Endothelial cell of umbilical vein (primary cell): ENCODE measurements at regions not wholly inside any gene's neighbourhood (a gene's known extent, or its start where the extent isn't known, plus 50 kb on each side); places are given as distances from the start of the nearest gene placed in this dataset.
"Not testable (repeated sequence)": the region's sequence is repeated elsewhere in the genome, so short reads cannot be mapped to it uniquely, and the experiment has no call there.

Source experiments
- BruUV-seq: library from RNA; stranded (reverse); fragments of 400-500 nt; replicated peaks from 2 replicates; lab custom pipeline; 2021; lab: Mats Ljungman, UMichigan
- CTCF ChIA-PET: fragments of 300-600, 350-600 bp; sonication (Branson Sonifier 250); formaldehyde crosslinking; loops from one replicate; lab custom pipeline; 2021; ENCODE audit warnings: antibody characterized with exemption, inconsistent platforms; lab: Charles Lee
- POLR2A ChIA-PET: fragments of 300-600, 350-600 bp; sonication (Branson Sonifier 250); formaldehyde crosslinking; loops from one replicate; lab custom pipeline; 2021; ENCODE audit warnings: antibody characterized with exemption, inconsistent platforms; lab: Charles Lee
- DNase-seq: peaks from one replicate; pipeline ENCODE4 v3.0.0-alpha.2; 2011; ENCODE audit warnings: low read depth, low spot score
- FAIRE-seq: peaks from 2 replicates; lab custom pipeline; 2011; peaks lifted over from hg19 to GRCh38; lab: Jason Lieb, UNC
- H2AFZ ChIP-seq: 2 replicates; pipeline ENCODE4 v1.6.0; 2012; ENCODE audit warnings: low read depth, low read length, control low read depth, inconsistent platforms
- H3K27ac ChIP-seq: 2 replicates; pipeline ENCODE4 v1.5.1; 2011; ENCODE audit warnings: low read depth, mild to moderate bottlenecking, control low read depth, low read length, moderate library complexity; ENCODE audit not compliant: insufficient read depth
- H3K27me3 ChIP-seq, 2 experiments: 2 replicates each; pipeline versions ENCODE4 v1.6.0 to v1.6.1; 2011; ENCODE audit warnings: low read length in 2 of 2, mixed read lengths in 1 of 2; ENCODE audit not compliant: control insufficient read depth in 2 of 2, insufficient read depth in 2 of 2
- H3K36me3 ChIP-seq, 2 experiments: 2 replicates in 1 of 2; 3 replicates in 1 of 2; pipeline ENCODE4 v1.5.1; 2011; ENCODE audit warnings: low read length in 2 of 2, mild to moderate bottlenecking in 1 of 2, moderate library complexity in 1 of 2; ENCODE audit not compliant: control insufficient read depth in 2 of 2, insufficient read depth in 2 of 2; ENCODE audit errors: extremely low read depth in 1 of 2
- H3K4me1 ChIP-seq: 3 replicates; pipeline ENCODE4 v1.5.1; 2011; ENCODE audit warnings: mild to moderate bottlenecking, low read length; ENCODE audit not compliant: control insufficient read depth, insufficient read depth; ENCODE audit errors: extremely low read depth
- H3K4me2 ChIP-seq: 2 replicates; pipeline ENCODE4 v1.6.1; 2011; ENCODE audit warnings: low read length, control low read depth, mixed read lengths; ENCODE audit not compliant: insufficient read depth
- H3K4me3 ChIP-seq, 3 experiments: fragments of 200-600 bp in 1 of 3; sonication (generic), shearing (Covaris generic) in 1 of 3; replicated peaks in 1 of 3; 2 replicates each; pipeline ENCODE4 v1.5.1; 2011 to 2016; ENCODE audit warnings: control low read depth in 3 of 3, low read length in 3 of 3, mild to moderate bottlenecking in 2 of 3, inconsistent platforms in 1 of 3, low read depth in 1 of 3, moderate library complexity in 1 of 3; ENCODE audit not compliant: insufficient read depth in 1 of 3
- H3K79me2 ChIP-seq: 2 replicates; pipeline ENCODE4 v1.6.0; 2012; ENCODE audit warnings: low read length, inconsistent platforms; ENCODE audit not compliant: control insufficient read depth, insufficient read depth
- H3K9ac ChIP-seq: replicated peaks from 2 replicates; pipeline ENCODE3; 2011; ENCODE audit warnings: low read length, control low read depth; ENCODE audit not compliant: insufficient read depth; ENCODE audit errors: extremely low read depth
- H3K9me1 ChIP-seq: replicated peaks from 3 replicates; pipeline ENCODE4 v1.6.0; 2011; ENCODE audit warnings: mild to moderate bottlenecking, low read length; ENCODE audit not compliant: control insufficient read depth, insufficient read depth; ENCODE audit errors: extremely low read depth
- H3K9me3 ChIP-seq: replicated peaks from 2 replicates; pipeline ENCODE4 v1.5.1; 2012; ENCODE audit warnings: low read length, inconsistent platforms; ENCODE audit not compliant: control insufficient read depth, insufficient read depth
- H4K20me1 ChIP-seq: replicated peaks from 2 replicates; pipeline ENCODE3; 2011; ENCODE audit warnings: mild to moderate bottlenecking, low read length; ENCODE audit not compliant: control insufficient read depth, insufficient read depth; ENCODE audit errors: extremely low read depth
- CTCF ChIP-seq, 2 donors: IDR thresholded peaks; 1 replicate in 1 of 2; 2 replicates in 1 of 2; pipeline ENCODE4 v1.5.1; 2011; ENCODE audit warnings: low read length in 2 of 2, mild to moderate bottlenecking in 2 of 2, moderate library complexity in 2 of 2, control low read depth in 1 of 2, inconsistent platforms in 1 of 2, low read depth in 1 of 2; ENCODE audit not compliant: insufficient read depth in 1 of 2; ENCODE audit errors: extremely low read depth in 1 of 2
- EZH2 ChIP-seq: IDR thresholded peaks from 2 replicates; pipeline ENCODE4 v1.6.1; 2012; ENCODE audit warnings: borderline replicate concordance, low read depth, mild to moderate bottlenecking, moderate library complexity, low read length, inconsistent platforms; ENCODE audit not compliant: severe bottlenecking
- FOS ChIP-seq: IDR thresholded peaks from 2 replicates; pipeline ENCODE4 v1.6.1; 2011; ENCODE audit warnings: mild to moderate bottlenecking, low read length, moderate library complexity, borderline replicate concordance; ENCODE audit not compliant: insufficient read depth
- GATA2 ChIP-seq: IDR thresholded peaks from 2 replicates; pipeline ENCODE4 v1.7.0; 2011; ENCODE audit warnings: low read depth, mild to moderate bottlenecking, moderate library complexity, mixed read lengths, low read length; ENCODE audit not compliant: insufficient read length, insufficient read depth
- JUN ChIP-seq: IDR thresholded peaks from 2 replicates; pipeline ENCODE4 v1.6.1; 2011; ENCODE audit warnings: borderline replicate concordance, low read depth; ENCODE audit not compliant: insufficient read length, insufficient read depth
- MAX ChIP-seq: IDR thresholded peaks from 2 replicates; pipeline ENCODE4 v1.6.1; 2011; ENCODE audit not compliant: insufficient read depth, insufficient read length
- MYC ChIP-seq: IDR thresholded peaks from one replicate; pipeline ENCODE4 v1.6.1; 2011; ENCODE audit warnings: mild to moderate bottlenecking, low read depth, low read length
- POLR2A ChIP-seq: IDR thresholded peaks from 2 replicates; pipeline ENCODE4 v1.6.1; 2012; ENCODE audit warnings: low read depth, mild to moderate bottlenecking, control low read depth, low read length
- POLR2AphosphoS5 ChIP-seq: IDR thresholded peaks from 2 replicates; pipeline ENCODE4 v1.6.1; 2012; ENCODE audit warnings: low read depth, mild to moderate bottlenecking, control low read depth, low read length, moderate library complexity; ENCODE audit not compliant: insufficient read depth
- dilution Hi-C: fragments of 300-500 bp; cut with MboI; formaldehyde crosslinking; loops from one replicate; pipeline ENCODE4 v1.15.0; 2019; ENCODE audit warnings: low sequenced_read_pairs; ENCODE audit not compliant: extremely low pct_ligation_motif_present
- intact Hi-C: fragments of 100-400 bp; cut with micrococcal nuclease; formaldehyde crosslinking; loops from one replicate; pipeline ENCODE4 v1.10.0; 2022

DNA sequence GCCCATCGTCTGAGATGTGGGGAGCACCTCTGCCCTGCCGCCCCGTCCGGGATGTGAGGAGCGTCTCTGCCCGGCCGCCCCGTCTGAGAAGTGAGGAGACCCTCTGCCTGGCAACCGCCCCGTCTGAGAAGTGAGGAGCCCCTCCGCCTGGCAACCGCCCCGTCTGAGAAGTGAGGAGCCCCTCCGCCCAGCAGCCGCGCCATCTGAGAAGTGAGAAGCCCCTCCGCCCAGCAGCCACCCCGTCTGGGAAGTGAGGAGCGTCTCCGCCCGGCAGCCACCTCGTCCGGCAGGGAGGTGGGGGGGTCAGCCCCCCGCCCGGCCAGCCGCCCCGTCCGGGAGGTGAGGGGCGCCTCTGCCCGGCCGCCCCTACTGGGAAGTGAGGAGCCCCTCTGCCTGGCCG is 267.2 kb downstream of the MEF2C start:
- H3K27me3 ChIP-seq, H4K20me1 ChIP-seq, dilution Hi-C loops: not testable (repeated sequence)

GRCh38 chr5:88613051-88613450 is 269.9 kb downstream of the MEF2C start:
- H3K79me2 ChIP-seq = no peaks in the 10 kb centered on the region
- TF ChIP-seq POLR2A = no peak
- TF ChIP-seq GATA2 = no peak
- TF ChIP-seq JUN = no peak
- TF ChIP-seq MYC = no peak
- TF ChIP-seq CTCF (IDR thresholded peaks at IDR 0.05; ENCODE audit: extremely low read depth in 1 of 2, insufficient read depth in 1 of 2, low read depth in 1 of 2, low read length in 2 of 2) = no peak
- TF ChIP-seq MAX = no peak
- no peak for TF ChIP-seq EZH2
- no peak for TF ChIP-seq POLR2AphosphoS5
- TF ChIP-seq FOS = no peak
- H3K4me2 ChIP-seq = no peak overlapping the region
- no peaks in the 10 kb centered on the region for H3K36me3 ChIP-seq
- no peaks in the 10 kb centered on the region for H3K9me3 ChIP-seq
- CTCF ChIA-PET = no interaction called here
- intact Hi-C loops (no loop called here), dilution Hi-C loops (no loop called here)
- DNase-seq = no peak
- H3K4me3 ChIP-seq = no peak overlapping the region
- BruUV-seq = no TSS peak
- H2AFZ ChIP-seq = no peak overlapping the region
- no peak overlapping the region for H3K27ac ChIP-seq
- POLR2A ChIA-PET = no interaction called here
- H3K4me1 ChIP-seq = no peaks in the 10 kb centered on the region
- H3K9ac ChIP-seq = no peak overlapping the region
- H3K9me1 ChIP-seq = no peaks in the 10 kb centered on the region
- no peaks in the 10 kb centered on the region for H4K20me1 ChIP-seq
- no peaks in the 10 kb centered on the region for H3K27me3 ChIP-seq
- no peak for FAIRE-seq

More for the DNA sequence above, 267.2 kb downstream of the MEF2C start:
- H3K9me1 ChIP-seq, CTCF ChIA-PET, intact Hi-C loops, H3K4me2 ChIP-seq, H3K9ac ChIP-seq, BruUV-seq, H3K9me3 ChIP-seq, DNase-seq, FAIRE-seq, H3K27ac ChIP-seq, H3K4me1 ChIP-seq, POLR2A ChIA-PET, H3K79me2 ChIP-seq, H3K4me3 ChIP-seq, H2AFZ ChIP-seq, H3K36me3 ChIP-seq: not testable (repeated sequence)
